Activated CD8-positive, alpha-beta memory T cell treated with anti-CD3 and anti-CD28 coated beads, Interleukin-2, amount 50 U/mL, for 48 hours (primary cell): ENCODE measurements at regions not wholly inside any gene's neighbourhood (a gene's known extent, or its start where the extent isn't known, plus 50 kb on each side); places are given as distances from the start of the nearest gene placed in this dataset.

Experiments
- DNase-seq: peaks from one replicate; pipeline ENCODE4 v3.0.0-alpha.2; 2020

GRCh38 chr14:26199590-26200370 is 398.1 kb downstream of the NOVA1 start:
- DNase-seq = no peak

GRCh38 chr14:26199096-26199495 is 398.7 kb downstream of the NOVA1 start:
- DNase-seq = no peak

GRCh38 chr14:26194816-26195215 is 403.0 kb downstream of the NOVA1 start:
- DNase-seq = no peak

GRCh38 chr14:26191671-26192070 is 406.2 kb downstream of the NOVA1 start:
- no peak for DNase-seq

GRCh38 chr14:26191123-26191522 is 406.7 kb downstream of the NOVA1 start:
- DNase-seq = no peak

- DNase-seq = no peak
These were observed 407.2 kb downstream of the NOVA1 start for GRCh38 chr14:26190646-26191045.

GRCh38 chr14:26187996-26188620 is 409.7 kb downstream of the NOVA1 start:
- no peak for DNase-seq

- DNase-seq = no peak
These were observed 417.6 kb downstream of the NOVA1 start for GRCh38 chr14:26180221-26180620.

- DNase-seq = no peak
These were observed 422.2 kb downstream of the NOVA1 start for GRCh38 chr14:26175658-26176057.

GRCh38 chr14:26174395-26174794 is 423.4 kb downstream of the NOVA1 start:
- DNase-seq = no peak

- DNase-seq = no peak
These were observed 424.2 kb downstream of the NOVA1 start for GRCh38 chr14:26173581-26174110.

GRCh38 chr14:26172396-26172795 is 425.4 kb downstream of the NOVA1 start:
- DNase-seq = no peak

GRCh38 chr14:26170885-26171284 is 426.9 kb downstream of the NOVA1 start:
- no peak for DNase-seq

- DNase-seq = no peak
These were observed 434.1 kb downstream of the NOVA1 start for GRCh38 chr14:26163761-26164160.

GRCh38 chr14:26157517-26157916 is 440.3 kb downstream of the NOVA1 start:
- DNase-seq = no peak

GRCh38 chr14:26143057-26143456 is 454.8 kb downstream of the NOVA1 start:
- no peak for DNase-seq

GRCh38 chr14:26138764-26139445 is 458.9 kb downstream of the NOVA1 start:
- DNase-seq = no peak

GRCh38 chr14:26137161-26137560 is 460.7 kb downstream of the NOVA1 start:
- no peak for DNase-seq

- no peak for DNase-seq
These were observed 465.7 kb downstream of the NOVA1 start for GRCh38 chr14:26132061-26132645.

GRCh38 chr14:26130690-26131089 is 467.1 kb downstream of the NOVA1 start:
- DNase-seq = no peak

- no peak for DNase-seq
These were observed 468.7 kb downstream of the NOVA1 start for GRCh38 chr14:26128931-26129671.

GRCh38 chr14:26124896-26125438 is 472.9 kb downstream of the NOVA1 start:
- no peak for DNase-seq
